Raji (cell line): ENCODE measurements at regions not wholly inside any gene's neighbourhood (a gene's known extent, or its start where the extent isn't known, plus 50 kb on each side); places are given as distances from the start of the nearest gene placed in this dataset.

Experiments
- POLR2A ChIP-seq: IDR thresholded peaks from 2 replicates; pipeline ENCODE4 v1.6.1; 2011; ENCODE audit warnings: low read depth, low read length, control low read depth; ENCODE audit not compliant: insufficient read depth

DNA sequence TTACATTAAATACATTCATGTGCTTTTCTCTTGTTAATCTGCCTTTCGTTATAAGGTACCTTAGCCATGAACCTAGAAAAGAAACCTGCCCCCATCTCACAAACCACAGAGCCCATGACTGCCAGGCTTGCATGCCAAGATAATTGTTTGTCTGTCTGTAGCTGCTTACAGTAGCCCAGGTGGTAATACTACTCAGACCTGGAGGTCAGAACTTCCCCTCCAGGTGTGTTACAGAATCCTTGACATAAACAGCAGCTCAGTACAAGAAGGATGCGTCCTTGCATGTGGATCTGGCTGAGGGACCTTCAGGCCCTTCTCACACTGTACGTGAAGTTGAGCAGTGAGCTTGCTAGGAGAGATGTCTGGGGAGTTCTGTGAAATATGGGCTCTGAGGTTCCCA, 291.4 kb downstream of the CSNK1G3 start:
- no peak for TF ChIP-seq POLR2A

DNA sequence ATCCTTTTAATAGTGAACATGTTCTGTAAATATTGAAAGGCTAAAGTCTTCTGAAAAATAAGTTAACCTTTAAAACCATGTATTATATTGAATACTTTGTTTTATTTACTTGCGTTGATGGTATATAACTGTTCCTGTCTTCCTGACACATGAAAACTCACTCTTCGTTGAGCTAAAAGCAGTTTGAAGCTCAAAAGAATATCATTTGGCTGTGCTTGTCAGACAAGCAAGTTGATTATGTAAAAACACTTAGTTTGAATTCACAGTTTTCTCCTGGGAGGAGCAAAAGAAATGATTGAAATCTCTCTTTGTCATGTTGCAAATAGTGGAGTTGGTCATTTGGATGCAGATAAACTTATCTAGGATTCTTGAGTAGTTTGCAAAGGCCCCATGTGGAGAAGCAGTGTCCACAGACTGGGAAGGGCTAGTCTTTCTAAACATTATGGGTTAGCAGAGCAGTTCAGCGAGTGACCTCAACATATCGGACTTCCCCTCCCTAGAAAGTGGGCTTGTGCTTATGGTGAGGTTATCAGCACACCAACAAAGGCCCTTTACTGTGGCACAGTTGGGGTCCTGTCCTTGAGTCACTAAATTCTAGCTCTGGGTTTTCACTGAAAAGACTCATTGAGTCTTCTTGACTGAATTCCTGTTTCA, 290.4 kb downstream of the CSNK1G3 start:
- TF ChIP-seq POLR2A, result no peak

DNA sequence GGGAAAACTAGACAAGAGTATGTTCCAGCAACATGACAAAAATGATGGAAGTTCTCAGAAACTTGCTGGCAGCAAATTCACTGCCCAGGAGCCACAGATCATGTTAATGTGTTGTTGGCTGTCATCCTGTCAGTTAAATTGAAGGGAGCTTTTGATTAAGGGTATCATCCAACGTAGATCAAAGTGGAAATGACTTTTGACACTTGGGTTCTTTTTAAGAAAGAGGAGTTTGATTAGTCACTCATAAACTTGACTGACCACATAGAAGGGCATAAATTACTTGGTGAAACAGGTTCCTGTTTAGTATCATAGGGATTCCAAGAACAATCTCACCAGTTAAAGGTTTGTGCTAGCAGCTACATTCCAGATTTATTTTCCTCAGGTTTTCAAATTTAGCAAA, 288.7 kb downstream of the CSNK1G3 start:
- no peak for TF ChIP-seq POLR2A

DNA sequence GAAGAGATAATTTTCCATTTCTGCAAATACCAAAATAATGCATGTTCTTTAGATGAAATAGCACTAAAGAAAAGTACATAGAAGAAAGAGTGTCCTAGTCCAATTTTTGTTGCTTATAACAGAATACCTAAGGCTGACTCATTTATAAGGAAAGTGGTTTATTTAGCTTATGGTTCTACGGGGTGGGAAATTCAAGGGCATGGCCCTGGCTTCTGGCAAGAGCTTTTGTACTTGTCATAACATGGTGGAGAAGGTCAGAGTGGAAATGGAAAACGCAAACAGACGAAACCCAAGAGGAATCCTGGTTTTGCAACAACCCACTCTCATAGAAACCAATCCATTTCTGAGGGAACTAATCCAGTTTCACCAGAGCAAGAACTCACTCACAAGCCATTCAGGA, 283.7 kb downstream of the CSNK1G3 start:
- no peak for TF ChIP-seq POLR2A

DNA sequence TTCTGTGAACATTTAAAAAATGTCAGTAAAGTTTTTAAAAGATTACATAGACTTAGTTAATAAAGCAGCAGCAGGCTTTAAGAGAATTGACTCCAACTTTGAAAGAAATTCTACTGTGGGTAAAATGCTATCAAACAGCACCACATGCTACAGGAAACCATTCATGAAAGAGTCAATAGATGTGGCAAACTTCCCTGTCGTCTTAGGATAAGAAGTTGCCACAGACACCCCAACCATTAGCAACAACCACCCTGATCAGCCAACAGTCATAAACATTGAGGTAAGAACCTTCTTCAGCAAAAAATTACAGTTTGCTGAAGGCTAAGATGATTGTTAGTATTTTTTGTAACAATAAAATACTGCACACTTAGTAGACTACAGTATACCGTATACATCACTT, 278.2 kb downstream of the CSNK1G3 start:
- TF ChIP-seq POLR2A, result no peak

- TF ChIP-seq POLR2A, result no peak
Measured at GRCh38 chr5:123787635-123788034, 275.7 kb downstream of the CSNK1G3 start.

DNA sequence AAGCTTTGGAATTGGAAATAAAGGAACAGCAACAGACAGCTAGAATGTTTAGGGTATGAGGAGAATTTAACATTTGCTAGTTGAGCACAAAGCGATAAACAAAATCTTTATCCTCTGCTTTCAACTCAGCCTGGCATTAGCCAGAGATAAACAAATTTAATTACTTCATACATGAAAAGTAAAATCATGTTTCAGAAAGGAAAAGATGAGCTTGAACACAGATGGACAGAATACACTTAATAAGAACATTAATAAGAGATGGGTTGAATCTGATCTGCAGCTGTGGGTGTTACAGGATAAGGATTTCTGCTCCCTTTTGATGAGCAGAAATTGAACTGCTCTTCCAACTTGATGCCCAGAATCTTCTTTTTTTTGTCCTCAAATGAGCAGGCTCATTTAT, 275.2 kb downstream of the CSNK1G3 start:
- TF ChIP-seq POLR2A, result no peak

- TF ChIP-seq POLR2A, result no peak
Measured at GRCh38 chr5:123786411-123786810, 274.4 kb downstream of the CSNK1G3 start.

GRCh38 chr5:123785162-123786071, 273.4 kb downstream of the CSNK1G3 start:
- TF ChIP-seq POLR2A, result no peak

GRCh38 chr5:123783421-123783820, 271.4 kb downstream of the CSNK1G3 start:
- no peak for TF ChIP-seq POLR2A

GRCh38 chr5:123778641-123779040, 266.7 kb downstream of the CSNK1G3 start:
- no peak for TF ChIP-seq POLR2A

DNA sequence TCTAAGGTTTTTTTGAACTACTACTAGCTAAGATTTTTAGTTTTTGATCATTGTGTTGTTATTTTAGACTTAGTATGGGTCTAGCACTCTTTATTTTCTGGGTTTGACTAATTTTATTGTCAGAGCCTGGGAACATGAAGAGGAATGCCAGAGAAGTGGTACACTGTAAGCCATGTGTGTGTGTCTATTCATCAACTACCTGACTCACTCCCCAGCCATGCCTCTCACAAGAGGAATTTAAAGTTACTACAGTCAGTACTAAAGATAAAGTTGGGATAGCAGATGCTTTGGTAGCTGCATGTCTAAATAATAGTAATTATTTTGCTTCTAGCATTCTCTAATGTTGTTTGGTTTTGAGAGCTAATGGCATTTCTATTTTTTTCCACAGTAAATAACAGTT, 264.8 kb downstream of the CSNK1G3 start:
- TF ChIP-seq POLR2A, result no peak

DNA sequence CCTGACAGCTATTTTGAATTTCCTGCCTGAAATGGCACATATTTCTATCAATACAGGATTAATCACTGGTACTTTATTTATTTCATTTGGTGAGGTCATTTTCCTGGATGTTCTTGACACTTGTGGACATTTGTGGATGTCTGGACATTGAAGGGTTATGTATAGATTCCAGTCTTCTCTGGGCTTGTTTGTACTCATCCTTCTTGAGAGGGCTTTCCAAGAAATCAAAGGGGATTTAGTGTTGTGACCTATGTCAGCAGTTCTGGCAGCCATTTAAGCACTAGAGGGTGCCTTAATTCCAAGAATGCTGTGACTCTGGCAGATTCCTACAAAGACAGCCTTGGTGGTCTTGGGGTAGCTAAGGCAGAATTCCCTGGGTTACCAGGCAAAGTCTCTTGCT, 259.7 kb downstream of the CSNK1G3 start:
- TF ChIP-seq POLR2A, result no peak

DNA sequence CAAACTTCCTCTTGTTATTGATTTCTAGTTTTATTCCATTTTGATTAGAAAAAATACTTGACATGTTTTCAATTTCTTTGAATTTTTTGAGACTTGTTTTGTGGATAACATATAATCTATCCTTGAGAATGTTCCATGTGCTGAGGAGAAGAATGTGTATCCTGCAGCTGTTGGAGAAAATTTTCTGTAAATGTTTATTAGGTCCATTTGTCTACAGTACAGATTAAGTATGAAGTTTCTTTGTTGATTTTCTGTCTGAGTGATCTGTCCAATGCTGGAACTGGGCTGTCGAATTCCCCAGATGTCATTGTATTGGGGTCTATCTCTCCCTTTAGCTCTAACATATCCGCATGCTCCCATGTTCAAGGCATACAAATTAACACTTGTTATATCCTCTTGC, 251.2 kb downstream of the CSNK1G3 start:
- TF ChIP-seq POLR2A, result no peak

DNA sequence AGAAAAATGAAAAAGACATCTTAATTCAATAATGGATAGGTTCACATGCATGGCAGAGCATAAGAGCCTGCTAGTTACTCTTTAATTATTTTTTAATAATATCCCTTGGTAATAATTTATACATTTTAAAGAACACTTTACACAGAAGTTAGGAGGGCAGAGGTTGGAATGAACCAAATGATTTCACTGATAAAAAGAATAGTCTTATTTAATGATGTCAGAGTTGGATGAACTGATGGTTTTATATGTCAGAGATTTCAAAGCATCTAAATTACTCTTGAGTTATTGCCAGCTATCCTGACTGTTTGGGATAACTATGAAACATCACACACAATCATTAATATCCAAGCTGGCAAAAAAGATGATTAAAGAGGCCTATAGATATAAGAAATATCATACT, 244.8 kb downstream of the CSNK1G3 start:
- TF ChIP-seq POLR2A, result no peak

DNA sequence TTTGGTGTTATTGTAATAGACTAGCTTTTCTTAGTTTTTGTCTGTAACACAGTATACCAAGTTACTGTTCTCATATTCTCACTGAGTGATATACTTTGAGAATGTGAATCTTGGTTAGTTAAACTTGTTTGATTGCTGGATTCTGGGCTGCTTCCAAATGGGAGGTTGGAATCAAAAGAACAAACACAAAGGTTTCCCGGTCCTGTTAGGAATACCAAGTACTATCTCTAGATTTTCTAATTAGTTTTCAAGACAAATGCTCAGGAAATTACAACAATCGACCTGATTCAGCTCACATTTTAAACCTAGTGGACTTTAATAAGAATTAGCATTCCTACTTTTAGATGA, 244.3 kb downstream of the CSNK1G3 start:
- no peak for TF ChIP-seq POLR2A
